ENCODE measurements at regions not wholly inside any gene's neighbourhood (a gene's known extent, or its start where the extent isn't known, plus 50 kb on each side); places are given as distances from the start of the nearest gene placed in this dataset.

DNA sequence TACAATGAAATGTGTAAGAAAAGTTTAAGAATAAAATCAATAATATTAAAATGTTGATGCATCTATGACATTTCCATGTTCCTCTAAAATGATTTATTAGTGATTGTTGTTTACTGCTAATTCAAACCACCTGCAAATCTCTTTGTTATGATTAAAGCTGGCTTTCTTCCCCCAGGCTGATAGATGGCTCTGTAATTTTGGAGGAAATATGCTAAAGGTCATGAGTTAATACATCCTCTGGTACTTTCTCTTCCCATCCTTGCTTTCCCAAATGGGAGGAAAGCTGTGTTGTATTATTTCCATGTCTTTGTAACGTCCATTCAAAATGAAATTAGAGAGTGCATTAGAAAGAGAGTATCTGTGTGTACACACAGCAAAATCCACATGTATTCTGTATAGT is 139.5 kb upstream of the TMCO5A start:
- DNase-seq = no peak

DNA sequence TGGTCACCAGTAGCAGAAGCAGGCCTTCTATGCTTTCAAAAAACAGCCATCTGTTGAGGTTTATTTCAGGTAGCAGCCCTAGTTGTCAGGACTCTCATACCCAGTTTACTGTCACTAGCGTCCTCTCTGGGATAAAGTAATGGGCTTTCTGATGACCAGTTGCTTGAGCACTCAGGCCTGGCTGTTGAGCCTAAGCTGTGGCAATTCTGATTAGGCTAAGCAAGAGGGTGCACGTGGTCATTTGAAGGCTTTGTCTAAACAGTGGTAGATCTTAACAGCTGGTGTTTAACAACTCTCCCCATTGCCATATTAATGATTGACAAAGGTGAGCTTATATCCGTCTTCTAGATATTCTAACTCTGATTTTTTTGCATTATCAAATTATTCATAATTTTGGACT is 132.9 kb upstream of the TMCO5A start:
- DNase-seq = no peak

- no peak for DNase-seq
These were observed 127.6 kb upstream of the TMCO5A start for GRCh38 chr15:37806808-37807207.

DNA sequence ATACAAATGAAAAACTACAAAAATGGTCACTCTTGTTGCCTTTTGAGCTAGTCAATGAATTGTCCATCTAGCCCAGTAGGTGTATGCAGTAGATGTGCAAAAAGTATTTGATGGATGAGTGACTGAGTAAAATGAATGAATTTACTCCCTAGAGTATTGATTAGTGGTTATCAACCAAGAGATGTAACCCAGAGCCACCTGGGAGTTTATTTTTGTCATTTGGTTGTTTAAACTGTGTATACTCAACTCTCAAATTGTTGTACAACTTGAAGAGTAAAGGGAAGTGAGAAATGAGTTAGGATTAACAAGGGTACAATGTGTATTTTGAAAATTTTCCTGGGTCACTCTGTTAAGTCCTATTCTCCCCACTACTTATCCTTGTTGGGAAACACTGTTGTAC is 124.1 kb upstream of the TMCO5A start:
- DNase-seq = no peak

DNA sequence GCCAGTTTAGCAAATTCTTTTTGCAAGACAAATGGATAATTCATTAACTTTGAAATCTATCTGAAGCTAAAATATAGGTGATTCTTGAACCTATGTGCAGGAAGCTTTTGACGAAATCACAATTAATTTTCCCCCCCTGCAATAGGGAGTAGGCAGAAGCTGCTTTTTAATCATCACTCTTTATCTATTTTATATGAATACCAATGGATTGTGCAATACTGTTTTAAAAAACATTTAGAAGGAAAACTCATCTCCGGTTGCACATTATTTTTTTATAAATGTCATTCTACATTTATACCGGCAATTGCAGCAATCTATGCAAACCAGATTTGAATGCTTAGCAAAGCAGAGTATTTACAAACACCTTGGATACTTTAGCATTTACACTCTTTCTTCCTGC is 121.1 kb upstream of the TMCO5A start:
- DNase-seq = no peak

DNA sequence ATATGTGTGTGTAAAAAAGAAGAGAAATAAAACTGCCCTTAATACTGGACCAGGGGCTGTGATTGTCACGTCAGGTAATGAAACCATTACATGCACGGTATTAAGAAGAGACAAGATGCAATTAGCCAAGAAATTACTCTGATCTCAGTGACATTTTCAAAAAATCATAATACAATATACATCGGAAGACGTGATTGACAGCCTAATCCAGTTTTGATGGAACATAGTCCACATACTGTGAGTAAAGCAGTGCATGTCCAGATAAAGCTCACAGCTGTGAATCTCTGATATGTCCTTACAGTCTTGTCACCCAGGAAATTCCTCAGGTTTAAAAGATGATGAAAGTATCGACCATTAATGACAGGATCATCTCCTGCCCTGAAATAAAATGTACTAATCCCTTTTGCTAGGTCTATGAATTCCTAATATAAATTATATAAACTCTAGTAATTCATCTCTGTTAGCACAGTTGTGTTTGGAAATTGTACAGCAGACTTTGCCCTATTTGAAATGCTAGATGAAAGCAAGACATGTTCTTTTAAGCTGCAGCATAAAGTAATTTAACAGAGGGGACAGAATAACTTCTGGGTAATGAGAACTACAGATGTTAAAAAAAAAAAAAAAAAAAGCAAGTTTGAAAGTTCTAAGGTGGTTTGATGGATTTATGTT is 119.5 kb upstream of the TMCO5A start:
- no peak for DNase-seq

DNA sequence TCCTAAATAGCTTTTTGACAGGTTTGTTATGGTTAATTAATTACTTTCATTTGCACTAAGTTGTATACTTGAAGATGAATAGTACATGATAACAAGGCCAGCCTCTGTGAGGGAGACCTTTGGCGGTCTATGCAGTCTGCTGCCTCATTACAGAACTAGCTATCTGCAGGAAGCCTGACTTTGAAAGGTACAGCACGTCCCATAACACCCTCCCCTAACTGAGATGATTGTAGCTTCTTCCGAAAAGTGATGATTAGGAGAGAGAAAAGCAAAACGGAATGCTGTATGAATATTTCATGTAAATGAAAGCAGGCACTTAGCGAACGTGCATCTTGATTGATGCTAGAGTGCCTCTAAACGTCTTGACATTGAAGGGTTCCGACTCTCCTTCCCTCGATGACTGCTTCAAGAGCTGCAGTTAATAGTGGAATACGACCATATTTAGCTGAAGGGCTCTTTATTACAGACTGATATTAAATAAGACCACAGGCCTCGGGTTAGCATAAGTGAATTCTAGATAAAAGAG is 116.2 kb upstream of the TMCO5A start:
- DNase-seq = no peak

DNA sequence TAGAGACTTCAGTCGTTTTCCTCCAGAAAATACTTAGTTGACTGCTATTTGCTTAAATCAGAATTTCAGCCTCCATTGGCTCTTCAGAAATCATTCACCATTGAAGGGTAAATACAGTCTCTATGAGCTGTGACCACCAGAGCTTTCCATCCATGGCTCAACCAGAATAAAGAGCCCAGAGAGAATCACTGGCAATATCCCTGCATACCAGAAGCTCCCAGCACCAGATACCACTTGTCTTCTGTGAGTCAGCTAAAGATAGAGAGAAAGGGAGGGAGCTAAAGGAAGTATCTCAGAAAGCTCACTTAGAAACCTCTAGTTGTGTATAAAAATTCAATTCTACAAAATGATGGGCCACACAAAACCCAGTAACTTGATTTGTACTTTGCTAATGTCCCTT is 115.2 kb upstream of the TMCO5A start:
- no peak for DNase-seq

GRCh38 chr15:37820380-37821128 is 113.9 kb upstream of the TMCO5A start:
- DNase-seq = no peak

GRCh38 chr15:37823601-37824275 is 110.7 kb upstream of the TMCO5A start:
- no peak for DNase-seq

DNA sequence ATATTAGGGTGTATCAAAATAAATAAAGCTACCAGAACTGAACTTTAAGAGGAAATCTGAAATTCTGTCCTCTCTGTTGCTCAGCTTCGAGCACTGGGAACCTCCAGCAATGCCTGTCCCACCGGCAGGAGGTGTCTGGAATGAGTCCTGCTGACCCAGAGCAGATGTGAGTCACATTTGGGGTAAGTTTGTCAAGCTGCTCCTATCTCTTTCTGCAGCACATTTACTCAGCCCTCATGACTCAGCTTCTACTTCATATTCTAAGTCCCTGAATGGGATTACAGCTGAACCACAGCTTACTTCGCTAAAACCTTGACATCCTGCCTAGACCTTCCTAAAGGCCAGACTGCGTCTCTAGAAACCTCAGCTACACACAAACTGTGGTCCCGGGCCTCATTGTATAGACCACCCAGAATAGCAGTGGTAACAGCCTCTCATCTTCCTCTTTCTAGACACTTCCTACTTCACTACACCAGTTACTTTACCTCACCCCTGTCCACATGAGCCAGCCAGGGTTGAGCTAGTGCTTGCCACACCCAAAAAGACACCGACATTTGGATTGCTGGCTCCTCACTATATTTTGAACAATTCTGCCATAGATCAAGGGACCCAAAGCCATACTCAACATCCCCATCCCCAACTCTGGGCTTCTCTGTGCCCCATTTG is 109.6 kb upstream of the TMCO5A start:
- DNase-seq = no peak

DNA sequence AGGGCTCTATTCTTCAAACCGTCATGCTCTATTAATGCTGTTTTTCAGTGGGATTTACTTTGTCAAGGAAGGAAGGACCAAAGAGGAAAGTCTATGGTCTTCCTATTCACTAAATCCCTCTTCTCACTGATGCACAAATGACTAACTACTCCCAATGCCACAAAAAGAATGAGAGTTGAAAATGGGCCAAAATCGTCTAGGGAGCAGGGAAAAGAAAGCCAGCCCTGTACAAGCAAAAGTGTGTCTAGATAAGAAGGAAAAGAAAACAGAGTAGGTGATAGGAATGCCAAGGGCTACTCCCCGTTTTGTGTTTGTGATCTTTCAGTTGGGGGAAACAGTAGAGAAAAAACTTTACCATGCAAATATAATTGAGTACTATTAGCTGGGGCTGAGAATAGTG is 97.2 kb upstream of the TMCO5A start:
- DNase-seq = no peak

DNA sequence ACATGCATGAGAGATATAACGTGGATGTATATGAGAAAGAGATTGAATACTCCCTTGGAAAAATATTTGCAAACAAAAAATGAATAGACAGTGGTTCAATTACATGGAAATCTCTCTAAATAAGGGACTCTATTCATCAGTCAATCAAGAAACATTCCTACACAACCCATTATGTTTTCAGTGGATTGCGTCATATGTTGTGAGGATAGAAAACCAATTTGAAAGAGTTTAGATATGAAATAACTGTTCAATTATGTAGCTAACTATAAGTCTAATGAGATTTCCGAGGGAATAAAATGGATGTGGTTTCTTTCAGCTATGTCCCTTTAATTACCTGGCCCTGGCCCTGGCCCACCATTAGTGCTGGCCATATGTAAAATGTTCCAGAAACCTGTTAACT is 86.7 kb upstream of the TMCO5A start:
- DNase-seq = no peak

DNA sequence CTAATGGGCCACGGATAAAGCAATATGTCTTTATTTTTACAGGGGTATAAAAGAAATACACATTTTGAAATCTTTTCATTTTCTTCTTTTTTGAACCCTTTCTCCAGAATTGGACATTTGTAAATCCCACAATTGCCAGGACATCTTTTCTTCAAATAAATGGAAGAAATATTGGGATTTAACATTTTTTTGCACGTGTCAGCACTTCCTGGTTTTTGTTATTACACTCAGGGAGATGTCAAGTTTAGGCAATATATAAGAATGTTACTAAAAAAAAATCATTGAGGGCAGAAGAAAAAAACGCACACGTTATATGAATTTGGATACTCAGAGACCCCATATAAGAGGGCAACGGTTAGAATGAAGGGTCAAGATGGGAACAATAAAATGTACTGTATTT is 78.3 kb upstream of the TMCO5A start:
- DNase-seq = no peak

- no peak for DNase-seq
These were observed 73.5 kb upstream of the TMCO5A start for GRCh38 chr15:37860896-37861295.

DNA sequence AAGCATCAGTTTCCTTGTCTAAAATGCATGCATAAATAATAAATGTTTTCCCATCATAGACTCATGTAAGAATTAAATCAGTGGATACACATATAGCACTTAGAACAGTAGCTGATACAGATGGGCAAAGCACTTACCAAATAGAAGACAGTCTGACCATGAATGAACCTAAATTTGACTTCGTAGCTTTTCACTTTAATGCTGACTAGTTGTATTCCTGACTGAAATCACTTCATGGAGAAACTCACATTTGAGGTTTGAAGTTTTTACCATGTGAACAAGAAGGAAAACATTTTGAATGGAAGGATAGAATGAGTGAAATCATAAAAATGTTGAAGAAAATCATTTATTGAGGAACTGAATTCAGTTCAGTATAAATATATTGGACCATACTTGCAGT is 68.8 kb upstream of the TMCO5A start:
- DNase-seq = no peak

GRCh38 chr15:37870711-37871110 is 63.7 kb upstream of the TMCO5A start:
- DNase-seq = no peak

DNA sequence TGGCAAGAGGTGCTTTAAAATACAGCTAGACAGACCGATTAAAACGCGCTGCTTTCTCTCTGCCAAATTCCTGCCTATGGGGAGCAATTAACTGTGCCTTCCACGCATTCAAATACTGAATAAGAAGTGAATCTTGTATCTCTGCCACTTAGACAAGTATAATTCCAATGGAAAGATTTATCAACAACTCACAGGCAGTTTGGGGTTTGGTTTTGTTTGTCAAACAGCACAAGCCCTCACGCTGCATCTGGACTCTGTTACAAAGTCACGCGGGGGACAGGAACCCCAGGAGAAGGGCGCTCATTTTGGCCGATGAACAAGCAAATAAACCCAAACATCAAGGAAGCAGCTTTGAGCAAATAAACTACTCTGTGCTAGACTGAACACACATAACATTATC is 61.8 kb upstream of the TMCO5A start:
- no peak for DNase-seq

GRCh38 chr15:37873336-37873735 is 61.1 kb upstream of the TMCO5A start:
- DNase-seq = no peak

DNA sequence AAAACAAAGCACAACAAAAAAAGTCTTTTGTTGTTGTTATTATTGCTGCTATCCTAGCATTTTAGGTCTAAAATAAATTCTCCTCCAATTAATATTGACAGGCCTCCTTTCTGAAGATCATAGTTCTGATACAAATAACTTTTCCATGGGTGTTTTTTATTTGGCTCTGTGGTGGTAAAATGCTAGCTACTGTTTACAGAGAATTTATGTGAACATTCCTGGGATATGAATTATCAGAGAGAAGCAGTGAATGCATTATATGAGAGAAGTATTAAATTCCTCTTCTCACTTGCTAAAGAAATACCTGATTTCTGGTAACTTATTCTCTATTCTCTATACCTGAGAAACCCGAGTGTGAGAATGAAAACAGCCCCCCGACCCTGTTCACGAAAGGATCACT is 57.5 kb upstream of the TMCO5A start:
- no peak for DNase-seq

DNA sequence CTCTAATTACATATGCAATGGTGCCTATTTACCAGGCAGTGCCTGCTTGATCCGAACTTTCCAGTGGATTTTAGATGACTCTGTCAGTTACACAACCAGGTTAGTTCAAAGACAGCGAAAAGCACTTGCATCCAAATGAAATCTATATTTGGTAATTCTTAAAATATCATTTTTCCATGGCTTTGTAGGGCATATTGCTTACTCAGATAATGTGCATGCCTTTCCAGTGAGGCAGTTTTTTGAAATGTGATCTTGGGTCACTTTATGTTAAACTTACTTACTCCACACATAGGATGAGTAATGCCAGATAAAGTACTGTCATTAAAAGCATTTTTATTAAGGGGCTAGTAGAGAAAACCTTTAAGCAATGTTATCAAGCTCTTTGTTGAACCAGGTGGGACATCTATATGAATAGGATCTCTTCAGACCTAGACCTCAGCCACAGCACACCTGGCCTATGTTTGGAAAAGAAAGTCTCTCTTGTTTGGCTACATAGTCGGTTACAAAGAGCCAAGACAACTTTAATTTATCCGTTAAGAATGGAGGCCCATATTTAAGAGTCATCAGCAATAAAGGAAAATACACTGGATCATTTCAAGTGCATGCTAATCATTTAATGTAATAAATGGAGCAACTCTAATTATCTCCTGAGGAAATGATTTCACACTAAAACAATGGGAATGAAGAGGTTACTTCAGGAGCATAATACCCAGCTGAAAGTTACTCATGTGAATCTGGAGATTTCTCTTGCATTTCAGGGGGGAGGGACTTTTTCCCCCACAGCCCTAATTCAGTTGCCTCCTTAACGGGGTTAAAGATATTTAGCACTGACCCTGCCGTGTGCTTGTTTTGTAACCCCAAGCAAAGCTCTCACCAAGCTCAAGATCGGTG is 56.3 kb upstream of the TMCO5A start:
- DNase-seq = no peak
